Panc1 (cell line): ENCODE measurements at regions not wholly inside any gene's neighbourhood (a gene's known extent, or its start where the extent isn't known, plus 50 kb on each side); places are given as distances from the start of the nearest gene placed in this dataset.

Experiments used
- ATAC-seq: fragments of 200-7000 bp; cut with Tn5 transposase; 2 replicates; pipeline ENCODE4 v1.9.1; 2020; ENCODE audit warnings: mild to moderate bottlenecking, moderate library complexity
- BruUV-seq: library from RNA; stranded (reverse); fragments of 400-500 nt; replicated peaks from 2 replicates; lab custom pipeline; 2021; lab: Mats Ljungman, UMichigan
- CTCF ChIA-PET: fragments of 300-600 bp; sonication (Branson Sonifier 250); formaldehyde crosslinking; loops from one replicate; lab custom pipeline; 2022; ENCODE audit warnings: antibody characterized with exemption; lab: Charles Lee
- POLR2A ChIA-PET: fragments of 300-600 bp; sonication (Branson Sonifier 250); formaldehyde crosslinking; loops from one replicate; lab custom pipeline; 2022; ENCODE audit warnings: antibody characterized with exemption; lab: Charles Lee
- DNase-seq: peaks from one replicate; pipeline ENCODE4 v3.0.0-alpha.2; 2010; ENCODE audit warnings: low read depth, low spot score
- H3K27ac ChIP-seq: 2 replicates; pipeline ENCODE4 v1.5.1; 2011; ENCODE audit warnings: mild to moderate bottlenecking, low read length, inconsistent platforms
- H3K27me3 ChIP-seq: fragments of 200-500 bp; sonication (Bioruptor generic); 2 replicates; pipeline ENCODE4 v1.6.0; 2014; ENCODE audit warnings: low read length, inconsistent platforms; ENCODE audit not compliant: control insufficient read depth, insufficient read depth
- H3K36me3 ChIP-seq: fragments of 200-500 bp; sonication (Bioruptor generic); 2 replicates; pipeline ENCODE4 v1.5.1; 2014; ENCODE audit warnings: inconsistent platforms, mild to moderate bottlenecking, low read length, moderate library complexity; ENCODE audit not compliant: control insufficient read depth, insufficient read depth
- H3K4me1 ChIP-seq: 2 replicates; pipeline ENCODE4 v1.5.1; 2011; ENCODE audit warnings: inconsistent platforms, mild to moderate bottlenecking, low read length, moderate library complexity; ENCODE audit not compliant: control insufficient read depth, insufficient read depth
- H3K4me3 ChIP-seq, 2 experiments: 2 replicates each; pipeline ENCODE4 v1.5.1; 2011 to 2012; ENCODE audit warnings: low read depth in 2 of 2, low read length in 2 of 2, mild to moderate bottlenecking in 2 of 2, inconsistent platforms in 1 of 2, moderate library complexity in 1 of 2
- H3K9me3 ChIP-seq: fragments of 200-500 bp; sonication (Bioruptor generic); 2 replicates; pipeline ENCODE4 v1.5.1; 2014; ENCODE audit warnings: low read depth, mild to moderate bottlenecking, inconsistent platforms, low read length, moderate library complexity; ENCODE audit not compliant: control insufficient read depth, insufficient read depth
- POLR2AphosphoS5 ChIP-seq: IDR thresholded peaks from 2 replicates; pipeline ENCODE4 v1.6.1; 2012; ENCODE audit warnings: mild to moderate bottlenecking, low read depth, low read length, moderate library complexity
- SIN3A ChIP-seq: IDR thresholded peaks from 2 replicates; pipeline ENCODE4 v1.6.1; 2012; ENCODE audit warnings: low read depth, mild to moderate bottlenecking, low read length, moderate library complexity, borderline replicate concordance; ENCODE audit not compliant: insufficient read depth
- in situ Hi-C: cut with HindIII; loops from 2 replicates; pipeline ENCODE4 v1.10.0; 2016; ENCODE audit warnings: low sequenced_read_pairs, low pct_unique_long_range_greater_than_20kb
- intact Hi-C: fragments of 100-400 bp; cut with micrococcal nuclease; formaldehyde crosslinking; loops from one replicate; pipeline ENCODE4 v1.10.0; 2022; ENCODE audit not compliant: unreplicated experiment
- TF ChIP-seq, protein P1 (sequence below): fragments of 450-650 bp; IDR thresholded peaks from 2 replicates; pipeline ENCODE4 v1.5.1; 2017; ENCODE audit warnings: mild to moderate bottlenecking

DNA sequence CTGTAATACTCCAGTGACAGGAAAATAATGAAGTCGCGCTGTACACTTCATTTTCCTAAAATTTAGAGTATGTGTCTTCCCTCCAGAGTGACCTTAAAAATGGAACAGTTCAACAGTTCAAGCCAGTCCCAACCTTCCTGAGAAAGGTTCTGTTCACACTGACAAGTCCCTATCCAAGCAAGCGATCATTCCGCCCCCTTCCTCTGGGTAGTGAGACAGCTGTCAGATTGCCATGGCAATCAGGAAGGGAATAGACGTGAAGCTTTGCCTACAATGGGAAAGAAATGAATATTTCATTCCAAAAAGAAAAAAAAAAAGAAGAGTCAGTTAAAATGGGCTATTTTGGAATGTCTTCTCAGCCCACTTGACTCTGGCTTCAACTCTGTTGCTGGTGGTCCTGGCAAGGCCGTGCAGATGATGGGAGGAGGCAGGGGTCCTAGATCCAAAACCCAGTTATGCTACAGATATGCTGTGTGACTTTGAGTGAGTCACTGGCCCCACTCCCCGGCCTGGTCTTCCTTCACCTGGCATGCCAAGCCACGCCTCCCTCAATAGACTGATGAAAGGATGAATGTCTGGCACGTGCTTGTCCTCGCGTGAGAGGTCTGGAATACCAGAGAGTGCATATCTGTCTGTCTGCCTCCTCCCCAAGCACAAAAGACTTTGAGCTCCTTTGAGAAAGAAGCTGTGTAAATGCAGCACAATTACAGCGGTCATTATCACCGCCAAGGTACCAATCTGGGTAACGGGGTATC lies 165.8 kb upstream of the WWC1 start:
- ChIA-PET POLR2A (no interaction called here), CTCF (interaction anchor here (0.6 kb wide), 1 partner anchor 94 kb away, joined by 7 read pairs; no protein-coding TSS in a partner anchor)
- BruUV-seq = no TSS peak
- H3K36me3 ChIP-seq = no peaks in the 10 kb centered on the region
- TF ChIP-seq POLR2AphosphoS5 = no peak
- TF ChIP-seq SIN3A = no peak
- H3K9me3 ChIP-seq = no peaks in the 10 kb centered on the region
- ATAC-seq (no peak), DNase-seq (no peak)
- intact Hi-C loops (no loop called here), in situ Hi-C loops (no loop called here)
- H3K4me3 ChIP-seq = no peak overlapping the region
- H3K27me3 ChIP-seq = peaks cover 6% of the 10 kb centered on the region
- no peak overlapping the region for H3K27ac ChIP-seq
- H3K4me1 ChIP-seq = no peaks in the 10 kb centered on the region

- DNase-seq (no peak), ATAC-seq (no peak)
- Histone ChIP-seq H3K4me1 (no peaks in the 10 kb centered on the region), H3K4me3 (no peak overlapping the region), H3K27ac (no peak overlapping the region), H3K9me3 (no peaks in the 10 kb centered on the region), H3K27me3 (peaks cover 10% of the 10 kb centered on the region), H3K36me3 (no peaks in the 10 kb centered on the region)
- TF ChIP-seq, protein P1, sequence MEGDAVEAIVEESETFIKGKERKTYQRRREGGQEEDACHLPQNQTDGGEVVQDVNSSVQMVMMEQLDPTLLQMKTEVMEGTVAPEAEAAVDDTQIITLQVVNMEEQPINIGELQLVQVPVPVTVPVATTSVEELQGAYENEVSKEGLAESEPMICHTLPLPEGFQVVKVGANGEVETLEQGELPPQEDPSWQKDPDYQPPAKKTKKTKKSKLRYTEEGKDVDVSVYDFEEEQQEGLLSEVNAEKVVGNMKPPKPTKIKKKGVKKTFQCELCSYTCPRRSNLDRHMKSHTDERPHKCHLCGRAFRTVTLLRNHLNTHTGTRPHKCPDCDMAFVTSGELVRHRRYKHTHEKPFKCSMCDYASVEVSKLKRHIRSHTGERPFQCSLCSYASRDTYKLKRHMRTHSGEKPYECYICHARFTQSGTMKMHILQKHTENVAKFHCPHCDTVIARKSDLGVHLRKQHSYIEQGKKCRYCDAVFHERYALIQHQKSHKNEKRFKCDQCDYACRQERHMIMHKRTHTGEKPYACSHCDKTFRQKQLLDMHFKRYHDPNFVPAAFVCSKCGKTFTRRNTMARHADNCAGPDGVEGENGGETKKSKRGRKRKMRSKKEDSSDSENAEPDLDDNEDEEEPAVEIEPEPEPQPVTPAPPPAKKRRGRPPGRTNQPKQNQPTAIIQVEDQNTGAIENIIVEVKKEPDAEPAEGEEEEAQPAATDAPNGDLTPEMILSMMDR = no peak
- TF ChIP-seq SIN3A = no peak
- BruUV-seq = no TSS peak
- in situ Hi-C loops (no loop called here), intact Hi-C loops (no loop called here)
- ChIA-PET CTCF (no interaction called here), POLR2A (no interaction called here)
These were observed 164.8 kb upstream of the WWC1 start for GRCh38 chr5:168126606-168127005.

GRCh38 chr5:168128111-168128510 lies 163.3 kb upstream of the WWC1 start:
- no peak for DNase-seq
- in situ Hi-C loops (no loop called here), intact Hi-C loops (no loop called here)
- CTCF ChIA-PET = no interaction called here
- Histone ChIP-seq H3K9me3 (no peaks in the 10 kb centered on the region), H3K4me1 (no peaks in the 10 kb centered on the region), H3K36me3 (no peaks in the 10 kb centered on the region), H3K27me3 (peaks cover 17% of the 10 kb centered on the region), H3K27ac (no peak overlapping the region), H3K4me3 (no peak overlapping the region)
- no peak for ATAC-seq
- POLR2A ChIA-PET = no interaction called here
- TF ChIP-seq, protein P1 = no peak
- no peak for TF ChIP-seq SIN3A
- no TSS peak for BruUV-seq
